A549 (cell line): ENCODE measurements at regions not wholly inside any gene's neighbourhood (a gene's known extent, or its start where the extent isn't known, plus 50 kb on each side); places are given as distances from the start of the nearest gene placed in this dataset.
"Not testable (repeated sequence)": the region's sequence is repeated elsewhere in the genome, so short reads cannot be mapped to it uniquely, and the experiment has no call there.

ENCODE experiments used
- ATAC-seq, 2 experiments: fragments of 200-7000 bp in 1 of 2; fragments of >200 bp in 1 of 2; cut with Nextera tagmentation in 1 of 2; cut with Tn5 transposase in 1 of 2; 3 replicates each; pipeline versions ENCODE4 v1.8.0 to v1.9.1; 2018 to 2020; ENCODE audit warnings: mild to moderate bottlenecking in 1 of 2, moderate library complexity in 1 of 2
- CTCF ChIA-PET: fragments of 300-600 bp; sonication (Branson Sonifier 250); formaldehyde crosslinking; extraction: SDS; loops from one replicate; lab custom pipeline; 2021; ENCODE audit warnings: antibody characterized with exemption, inconsistent platforms; lab: Yijun Ruan, JAX
- POLR2A ChIA-PET: fragments of 350-600 bp; formaldehyde crosslinking; extraction: SDS; loops from one replicate; lab custom pipeline; 2021; ENCODE audit warnings: antibody characterized with exemption, inconsistent platforms; lab: Yijun Ruan, JAX
- DNase-seq, 2 experiments: peaks; one replicate each; pipeline versions ENCODE4 v3.0.0 to v3.0.0-alpha.2; 2011 to 2016; ENCODE audit warnings: low read depth in 1 of 2, low spot score in 1 of 2
- FAIRE-seq: peaks from 2 replicates; lab custom pipeline; 2011; peaks lifted over from hg19 to GRCh38; lab: Jason Lieb, UNC
- H3K27ac ChIP-seq, 2 experiments: fragments of >200 bp; sonication (Bioruptor Twin); formaldehyde crosslinking; 3 replicates each; pipeline ENCODE4 v1.5.1; 2016 to 2017
- H3K4me1 ChIP-seq: fragments of >200 bp; sonication (Bioruptor Twin); formaldehyde crosslinking; 3 replicates; pipeline ENCODE4 v1.6.1; 2016
- H3K4me2 ChIP-seq: fragments of >200 bp; sonication (Bioruptor Twin); formaldehyde crosslinking; 3 replicates; pipeline ENCODE4 v1.6.1; 2016
- H3K4me3 ChIP-seq: fragments of >200 bp; sonication (Bioruptor Twin); formaldehyde crosslinking; 3 replicates; pipeline ENCODE4 v1.5.1; 2016
- H3K9me3 ChIP-seq: fragments of >200 bp; sonication (Bioruptor Twin); formaldehyde crosslinking; 3 replicates; pipeline ENCODE4 v1.6.1; 2016
- BHLHE40 ChIP-seq: IDR thresholded peaks from 2 replicates; pipeline ENCODE4 v1.6.1; 2012; ENCODE audit warnings: low read depth, low read length, inconsistent platforms
- CBX8 ChIP-seq: fragments of 200-600 bp; sonication (generic); IDR thresholded peaks from 2 replicates; pipeline ENCODE4 v1.6.1; 2016
- EHMT2 ChIP-seq: fragments of 200-600 bp; sonication (generic); IDR thresholded peaks from 2 replicates; pipeline ENCODE4 v1.6.1; 2016; ENCODE audit warnings: antibody characterized with exemption, low read depth, mild to moderate bottlenecking, moderate library complexity
- EP300 ChIP-seq, 2 experiments: fragments of >200 bp; sonication (Bioruptor Twin); formaldehyde crosslinking; IDR thresholded peaks; 2 replicates in 1 of 2; 3 replicates in 1 of 2; pipeline ENCODE4 v1.6.1; 2016 to 2017
- ESRRA ChIP-seq: fragments of 150-350 bp; IDR thresholded peaks from 2 replicates; pipeline ENCODE4 v1.6.1; 2014; ENCODE audit warnings: mild to moderate bottlenecking, low read length, borderline replicate concordance
- GATA3 ChIP-seq: IDR thresholded peaks from 2 replicates; pipeline ENCODE4 v1.6.1; 2012; ENCODE audit warnings: borderline replicate concordance
- HDAC2 ChIP-seq: fragments of 200-600 bp; sonication (generic); IDR thresholded peaks from 2 replicates; pipeline ENCODE4 v1.6.1; 2016
- HEYL ChIP-seq: fragments of 250-450 bp; sonication (Bioruptor Pico); IDR thresholded peaks from 2 replicates; pipeline ENCODE4 v1.8.0; 2021; ENCODE audit warnings: mild to moderate bottlenecking, moderate library complexity
- JUN ChIP-seq, 2 experiments: fragments of >200 bp; sonication (Bioruptor Twin); formaldehyde crosslinking; IDR thresholded peaks; 2 replicates in 1 of 2; 3 replicates in 1 of 2; pipeline ENCODE4 v1.6.1; 2016 to 2017
- MAZ ChIP-seq: fragments of 150-350 bp; IDR thresholded peaks from 2 replicates; pipeline ENCODE4 v1.6.1; 2014; ENCODE audit warnings: antibody characterized with exemption, low read depth, low read length, borderline replicate concordance
- MYC ChIP-seq: IDR thresholded peaks from 2 replicates; pipeline ENCODE4 v1.6.1; 2012; ENCODE audit warnings: mild to moderate bottlenecking, inconsistent platforms, low read length, improper control_type of control experiment, borderline replicate concordance
- PHF8 ChIP-seq: fragments of 200-600 bp; sonication (generic); IDR thresholded peaks from 2 replicates; pipeline ENCODE4 v1.6.1; 2016; ENCODE audit warnings: low read depth, mild to moderate bottlenecking, antibody characterized with exemption, moderate library complexity, borderline replicate concordance
- POLR2A ChIP-seq: IDR thresholded peaks from 2 replicates; pipeline ENCODE4 v1.6.1; 2012; ENCODE audit warnings: mild to moderate bottlenecking, low read length
- RARB ChIP-seq: fragments of 250-450 bp; sonication (Bioruptor Pico); IDR thresholded peaks from 2 replicates; pipeline ENCODE4 v1.8.0; 2021; ENCODE audit warnings: mild to moderate bottlenecking, moderate library complexity
- RFX5 ChIP-seq: fragments of 450-650 bp; IDR thresholded peaks from 2 replicates; pipeline ENCODE4 v1.7.1; 2014; ENCODE audit warnings: antibody characterized with exemption, mild to moderate bottlenecking, moderate library complexity
- RNF2 ChIP-seq: fragments of 200-600 bp; sonication (generic); IDR thresholded peaks from 2 replicates; pipeline ENCODE4 v1.6.1; 2016; ENCODE audit warnings: low read depth, mild to moderate bottlenecking, antibody characterized with exemption, moderate library complexity, borderline replicate concordance
- SREBF2 ChIP-seq: fragments of 450-650 bp; IDR thresholded peaks from 2 replicates; pipeline ENCODE4 v1.6.1; 2014; ENCODE audit warnings: mild to moderate bottlenecking, moderate library complexity
- ZC3H11A ChIP-seq: fragments of 450-650 bp; IDR thresholded peaks from 2 replicates; pipeline ENCODE4 v1.6.1; 2014; ENCODE audit warnings: antibody characterized with exemption, mild to moderate bottlenecking
- ZNF302 ChIP-seq: fragments of 250-450 bp; sonication (Bioruptor Pico); IDR thresholded peaks from 2 replicates; pipeline ENCODE4 v1.9.0; 2021; ENCODE audit warnings: inconsistent platforms, mild to moderate bottlenecking, moderate library complexity
- ZSCAN20 ChIP-seq: fragments of 250-450 bp; sonication (Bioruptor Pico); IDR thresholded peaks from 2 replicates; pipeline ENCODE4 v1.8.0; 2022; ENCODE audit warnings: mild to moderate bottlenecking, moderate library complexity
- WGBS: methylation state at CpG from one replicate; pipeline ENCODE4 v1.1.6; 2017; ENCODE audit errors: missing lambda C conversion rate; 5-methylcytosine and 5-hydroxymethylcytosine counted together
- TF ChIP-seq, protein P1 (sequence below): IDR thresholded peaks from 2 replicates; pipeline ENCODE4 v1.6.1; 2012
- TF ChIP-seq, protein P2 (sequence below): fragments of >200 bp; sonication (Bioruptor Twin); formaldehyde crosslinking; IDR thresholded peaks from 3 replicates; pipeline ENCODE4 v1.5.1; 2016
- TF ChIP-seq, protein P3 (sequence below): fragments of 250-450 bp; sonication (Bioruptor Pico); IDR thresholded peaks from 2 replicates; pipeline ENCODE4 v1.5.0; 2021; ENCODE audit warnings: mild to moderate bottlenecking, moderate library complexity, borderline replicate concordance
- TF ChIP-seq, protein P4 (sequence below): fragments of 150-350 bp; IDR thresholded peaks from 2 replicates; pipeline ENCODE4 v1.6.1; 2014; ENCODE audit warnings: low read depth, mild to moderate bottlenecking, low read length

DNA sequence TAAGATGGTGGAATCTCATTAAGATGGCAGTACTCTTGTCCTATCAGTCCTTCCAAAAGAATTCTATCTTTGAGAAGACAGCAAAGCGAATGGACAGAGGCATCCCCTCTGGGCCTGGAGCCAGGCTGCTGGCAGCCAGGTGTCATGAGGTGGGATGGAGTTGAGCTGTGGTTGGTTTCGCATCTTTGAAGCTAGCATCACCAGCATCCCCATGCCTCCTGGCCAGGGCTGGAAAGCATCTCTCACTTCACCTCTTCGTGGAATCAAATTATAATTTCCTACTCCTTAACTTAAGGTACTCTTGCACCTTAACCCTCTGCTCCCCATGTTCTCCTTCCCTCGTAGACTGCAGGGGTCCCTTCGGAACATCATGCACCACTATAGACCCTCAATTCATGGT lies 248.3 kb downstream of the GADD45G start:
- TF ChIP-seq ZC3H11A: no peak
- no peak for TF ChIP-seq ESRRA
- TF ChIP-seq RFX5: no peak
- no peak for TF ChIP-seq EHMT2
- Histone ChIP-seq H3K9me3 (no peaks in the 10 kb centered on the region), H3K4me1 (no peaks in the 10 kb centered on the region), H3K4me2 (no peak overlapping the region), H3K4me3 (no peak overlapping the region), H3K27ac (no peak overlapping the region)
- ATAC-seq: no peak
- 38% methylated on average over 5 of the region's 5 CpGs for WGBS
- DNase-seq: no peak
- FAIRE-seq: no peak
- ChIA-PET CTCF (interaction anchor here (0.9 kb wide), 1 partner anchor 62 kb away, joined by 3 read pairs; no protein-coding TSS in a partner anchor), POLR2A (no interaction called here)

DNA sequence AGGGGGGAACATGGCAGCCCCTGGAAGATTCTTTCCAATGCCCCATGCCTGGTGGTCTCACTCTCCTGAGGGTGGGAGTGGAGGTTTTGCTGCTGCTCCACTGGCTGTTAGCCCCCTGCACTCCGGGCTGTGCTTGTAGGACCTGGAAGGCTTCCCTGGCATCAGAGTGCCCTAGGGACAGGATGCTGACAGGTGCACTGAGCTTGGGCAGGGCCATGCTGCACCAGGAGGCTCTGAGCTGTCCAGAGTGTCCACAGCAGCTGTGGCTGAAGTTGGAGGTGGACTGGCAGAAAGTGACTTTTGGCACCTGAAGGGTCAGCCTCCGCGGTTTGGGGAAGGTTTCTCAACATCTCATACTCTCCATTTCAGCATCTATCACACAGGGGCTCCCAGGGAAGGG lies 249.1 kb downstream of the GADD45G start:
- WGBS: 19% methylated on average over 3 of the region's 3 CpGs
- DNase-seq (no peak), ATAC-seq (no peak), FAIRE-seq (no peak)
- no peaks in the 10 kb centered on the region for H3K4me1 ChIP-seq
- no peak for TF ChIP-seq PHF8
- TF ChIP-seq, protein P1, sequence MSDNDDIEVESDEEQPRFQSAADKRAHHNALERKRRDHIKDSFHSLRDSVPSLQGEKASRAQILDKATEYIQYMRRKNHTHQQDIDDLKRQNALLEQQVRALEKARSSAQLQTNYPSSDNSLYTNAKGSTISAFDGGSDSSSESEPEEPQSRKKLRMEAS: no peak
- TF ChIP-seq, protein P2, sequence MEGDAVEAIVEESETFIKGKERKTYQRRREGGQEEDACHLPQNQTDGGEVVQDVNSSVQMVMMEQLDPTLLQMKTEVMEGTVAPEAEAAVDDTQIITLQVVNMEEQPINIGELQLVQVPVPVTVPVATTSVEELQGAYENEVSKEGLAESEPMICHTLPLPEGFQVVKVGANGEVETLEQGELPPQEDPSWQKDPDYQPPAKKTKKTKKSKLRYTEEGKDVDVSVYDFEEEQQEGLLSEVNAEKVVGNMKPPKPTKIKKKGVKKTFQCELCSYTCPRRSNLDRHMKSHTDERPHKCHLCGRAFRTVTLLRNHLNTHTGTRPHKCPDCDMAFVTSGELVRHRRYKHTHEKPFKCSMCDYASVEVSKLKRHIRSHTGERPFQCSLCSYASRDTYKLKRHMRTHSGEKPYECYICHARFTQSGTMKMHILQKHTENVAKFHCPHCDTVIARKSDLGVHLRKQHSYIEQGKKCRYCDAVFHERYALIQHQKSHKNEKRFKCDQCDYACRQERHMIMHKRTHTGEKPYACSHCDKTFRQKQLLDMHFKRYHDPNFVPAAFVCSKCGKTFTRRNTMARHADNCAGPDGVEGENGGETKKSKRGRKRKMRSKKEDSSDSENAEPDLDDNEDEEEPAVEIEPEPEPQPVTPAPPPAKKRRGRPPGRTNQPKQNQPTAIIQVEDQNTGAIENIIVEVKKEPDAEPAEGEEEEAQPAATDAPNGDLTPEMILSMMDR: no peak
- no peak for TF ChIP-seq HEYL
- no peak for TF ChIP-seq RFX5
- no peak for TF ChIP-seq RARB (CRISPR knock-in tag)
- no peak for TF ChIP-seq HDAC2
- TF ChIP-seq, protein P3, sequence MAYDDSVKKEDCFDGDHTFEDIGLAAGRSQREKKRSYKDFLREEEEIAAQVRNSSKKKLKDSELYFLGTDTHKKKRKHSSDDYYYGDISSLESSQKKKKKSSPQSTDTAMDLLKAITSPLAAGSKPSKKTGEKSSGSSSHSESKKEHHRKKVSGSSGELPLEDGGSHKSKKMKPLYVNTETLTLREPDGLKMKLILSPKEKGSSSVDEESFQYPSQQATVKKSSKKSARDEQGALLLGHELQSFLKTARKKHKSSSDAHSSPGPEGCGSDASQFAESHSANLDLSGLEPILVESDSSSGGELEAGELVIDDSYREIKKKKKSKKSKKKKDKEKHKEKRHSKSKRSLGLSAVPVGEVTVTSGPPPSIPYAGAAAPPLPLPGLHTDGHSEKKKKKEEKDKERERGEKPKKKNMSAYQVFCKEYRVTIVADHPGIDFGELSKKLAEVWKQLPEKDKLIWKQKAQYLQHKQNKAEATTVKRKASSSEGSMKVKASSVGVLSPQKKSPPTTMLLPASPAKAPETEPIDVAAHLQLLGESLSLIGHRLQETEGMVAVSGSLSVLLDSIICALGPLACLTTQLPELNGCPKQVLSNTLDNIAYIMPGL (CRISPR knock-in tag): no peak
- TF ChIP-seq, protein P4, sequence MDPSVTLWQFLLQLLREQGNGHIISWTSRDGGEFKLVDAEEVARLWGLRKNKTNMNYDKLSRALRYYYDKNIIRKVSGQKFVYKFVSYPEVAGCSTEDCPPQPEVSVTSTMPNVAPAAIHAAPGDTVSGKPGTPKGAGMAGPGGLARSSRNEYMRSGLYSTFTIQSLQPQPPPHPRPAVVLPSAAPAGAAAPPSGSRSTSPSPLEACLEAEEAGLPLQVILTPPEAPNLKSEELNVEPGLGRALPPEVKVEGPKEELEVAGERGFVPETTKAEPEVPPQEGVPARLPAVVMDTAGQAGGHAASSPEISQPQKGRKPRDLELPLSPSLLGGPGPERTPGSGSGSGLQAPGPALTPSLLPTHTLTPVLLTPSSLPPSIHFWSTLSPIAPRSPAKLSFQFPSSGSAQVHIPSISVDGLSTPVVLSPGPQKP: no peak
- no peak for TF ChIP-seq EP300 (IDR thresholded peaks at IDR 0.05)
- POLR2A ChIA-PET: no interaction called here
- no peaks in the 10 kb centered on the region for H3K9me3 ChIP-seq
- H3K27ac ChIP-seq: no peak overlapping the region
- CTCF ChIA-PET: no interaction called here
- no peak overlapping the region for H3K4me2 ChIP-seq
- no peak overlapping the region for H3K4me3 ChIP-seq

DNA sequence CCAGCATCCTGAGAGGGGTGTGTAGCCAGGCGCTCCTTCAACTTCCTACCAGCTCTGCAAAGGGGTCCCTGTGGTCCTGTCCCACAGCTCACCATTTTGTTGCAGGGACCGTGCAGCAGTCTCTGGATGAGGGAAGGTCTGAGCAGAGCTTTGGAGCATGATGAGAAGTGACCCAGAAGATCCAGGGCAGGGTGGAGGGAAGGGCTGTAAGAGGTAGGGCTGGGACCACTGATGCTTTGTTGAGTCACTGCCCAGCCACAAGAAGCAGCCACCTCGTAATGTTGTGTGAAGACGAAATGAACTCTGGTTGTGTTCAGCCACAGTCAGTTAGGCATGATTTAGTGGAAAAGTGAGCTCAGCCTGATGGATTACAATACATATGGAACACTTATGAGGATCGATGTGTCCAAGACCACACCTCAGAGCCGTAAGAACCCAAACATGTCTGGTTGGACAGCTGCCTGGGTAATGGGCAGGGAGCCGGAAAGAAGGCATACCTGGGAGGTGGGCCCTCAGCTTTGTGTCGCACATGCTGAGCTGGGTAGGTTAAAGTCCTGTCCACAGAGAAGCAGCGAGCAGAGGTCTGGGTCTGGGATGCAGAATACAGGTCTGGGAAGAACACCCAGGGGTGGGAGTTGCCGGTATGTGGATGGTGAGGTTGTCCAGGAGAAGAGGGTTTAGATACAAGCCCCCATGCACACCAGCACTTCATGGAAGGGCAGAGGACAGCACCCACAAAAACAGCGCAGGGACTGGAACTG lies 250.1 kb downstream of the GADD45G start:
- 30% methylated on average over 11 of the region's 11 CpGs for WGBS
- ChIA-PET POLR2A (no interaction called here), CTCF (interaction anchor here (1.3 kb wide), 1 partner anchor 257 kb away, joined by 4 read pairs; no protein-coding TSS in a partner anchor)
- no peaks in the 10 kb centered on the region for H3K4me1 ChIP-seq
- TF ChIP-seq BHLHE40: no peak
- no peak for TF ChIP-seq RARB (CRISPR knock-in tag)
- TF ChIP-seq JUN (IDR thresholded peaks at IDR 0.05): no peak
- TF ChIP-seq SREBF2: no peak
- no peak for TF ChIP-seq POLR2A
- no peak for TF ChIP-seq MYC
- TF ChIP-seq RNF2: no peak
- no peak for TF ChIP-seq CBX8
- no peak for TF ChIP-seq GATA3
- no peak for TF ChIP-seq ZNF302 (CRISPR knock-in tag)
- no peak for TF ChIP-seq MAZ
- TF ChIP-seq, protein P2: no peak
- no peak for TF ChIP-seq ZSCAN20 (CRISPR knock-in tag)
- FAIRE-seq (no peak), ATAC-seq (no peak), DNase-seq (no peak)
- no peak overlapping the region for H3K4me3 ChIP-seq
- no peak overlapping the region for H3K27ac ChIP-seq
- H3K9me3 ChIP-seq: no peaks in the 10 kb centered on the region
- H3K4me2 ChIP-seq: no peak overlapping the region

DNA sequence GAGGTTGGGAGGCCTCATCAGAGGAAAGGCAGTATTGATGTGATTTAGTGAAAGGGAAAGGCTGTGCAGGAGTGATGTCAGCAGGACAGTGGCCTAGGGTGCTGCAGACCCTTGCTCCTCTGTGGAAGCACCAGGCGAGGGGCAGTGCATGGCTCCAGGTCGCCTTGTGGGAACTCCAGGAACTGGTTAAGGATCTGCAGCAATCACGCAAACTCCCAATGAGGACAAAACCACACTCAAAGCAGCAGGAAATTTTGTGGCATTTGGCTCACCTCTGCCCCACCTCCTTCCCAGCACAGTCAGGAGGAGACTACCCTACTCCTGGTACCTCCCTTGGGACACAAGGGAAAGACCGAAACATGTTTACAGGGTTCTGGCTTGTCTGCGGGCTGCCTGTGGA lies 251.5 kb downstream of the GADD45G start:
- DNase-seq, POLR2A ChIA-PET, ATAC-seq, H3K4me1 ChIP-seq, FAIRE-seq, H3K27ac ChIP-seq, H3K9me3 ChIP-seq, H3K4me3 ChIP-seq, CTCF ChIA-PET, H3K4me2 ChIP-seq: not testable (repeated sequence)
- WGBS: 61% methylated on average over 5 of the region's 5 CpGs
